PC-3 (cell line): ENCODE measurements at regions not wholly inside any gene's neighbourhood (a gene's known extent, or its start where the extent isn't known, plus 50 kb on each side); places are given as distances from the start of the nearest gene placed in this dataset.

Experiments
- ATAC-seq: fragments of 200-7000 bp; cut with Tn5 transposase; 2 replicates; pipeline ENCODE4 v1.9.1; 2020; ENCODE audit warnings: mild to moderate bottlenecking, moderate library complexity
- BruUV-seq: library from RNA; stranded (reverse); fragments of 400-500 nt; replicated peaks from 2 replicates; lab custom pipeline; 2021; lab: Mats Ljungman, UMichigan
- CTCF ChIA-PET: fragments of 300-600 bp; sonication (Branson Sonifier 250); formaldehyde crosslinking; loops from one replicate; lab custom pipeline; 2022; ENCODE audit warnings: antibody characterized with exemption; lab: Charles Lee
- POLR2A ChIA-PET: fragments of 300-600 bp; sonication (Branson Sonifier 250); formaldehyde crosslinking; loops from one replicate; lab custom pipeline; 2022; ENCODE audit warnings: antibody characterized with exemption; ENCODE audit not compliant: unreplicated experiment; lab: Charles Lee
- DNase-seq: peaks from one replicate; pipeline ENCODE4 v3.0.0-alpha.2; 2015
- H2AFZ ChIP-seq: fragments of 300-600 bp; sonication (generic); 2 replicates; pipeline ENCODE4 v1.6.0; 2016; ENCODE audit warnings: antibody characterized with exemption, low read length
- H3F3A ChIP-seq: fragments of 300-600 bp; sonication (generic); one replicate; pipeline ENCODE4 v1.6.0; 2017; ENCODE audit warnings: antibody characterized with exemption, low read length, control low read depth, mild to moderate bottlenecking; ENCODE audit not compliant: unreplicated experiment
- H3K27ac ChIP-seq: fragments of 300-600 bp; sonication (generic); 2 replicates; pipeline ENCODE4 v1.5.1; 2016; ENCODE audit warnings: mild to moderate bottlenecking, low read length
- H3K27me3 ChIP-seq: fragments of 300-600 bp; sonication (generic); 2 replicates; pipeline ENCODE4 v1.6.1; 2016; ENCODE audit warnings: low read length, mixed read lengths
- H3K36me3 ChIP-seq: fragments of 300-600 bp; sonication (generic); 2 replicates; pipeline ENCODE4 v1.6.1; 2016; ENCODE audit warnings: low read depth, mixed run types, low read length, mixed read lengths
- H3K4me1 ChIP-seq: fragments of 300-600 bp; sonication (generic); 2 replicates; pipeline ENCODE4 v1.5.1; 2016; ENCODE audit warnings: low read length; ENCODE audit not compliant: insufficient read depth
- H3K4me2 ChIP-seq: fragments of 300-600 bp; sonication (generic); 2 replicates; pipeline ENCODE4 v1.6.0; 2016; ENCODE audit warnings: low read length
- H3K4me3 ChIP-seq: fragments of 300-600 bp; sonication (generic); 2 replicates; pipeline ENCODE4 v1.5.1; 2016; ENCODE audit warnings: mild to moderate bottlenecking, low read length, mixed read lengths
- H3K79me2 ChIP-seq: fragments of 300-600 bp; sonication (generic); 2 replicates; pipeline ENCODE4 v1.6.1; 2017; ENCODE audit warnings: low read length, mixed read lengths
- H3K9ac ChIP-seq: fragments of 300-600 bp; sonication (generic); 2 replicates; pipeline ENCODE4 v1.6.0; 2016; ENCODE audit warnings: mild to moderate bottlenecking, low read length
- H3K9me2 ChIP-seq: fragments of 300-600 bp; sonication (generic); replicated peaks from 2 replicates; pipeline ENCODE4 v1.6.1; 2016; ENCODE audit warnings: mixed run types, low read length, mixed read lengths
- H3K9me3 ChIP-seq: fragments of 300-600 bp; sonication (generic); 2 replicates; pipeline ENCODE4 v1.6.1; 2016; ENCODE audit warnings: low read length, mixed read lengths
- H4K20me1 ChIP-seq: fragments of 300-600 bp; sonication (generic); 2 replicates; pipeline ENCODE4 v1.6.1; 2016; ENCODE audit warnings: low read length, mixed read lengths
- CTCF ChIP-seq: fragments of 300-600 bp; sonication (generic); conservative IDR thresholded peaks from 2 replicates; pipeline ENCODE4 v1.5.1; 2017; ENCODE audit warnings: antibody characterized with exemption, low read depth, mild to moderate bottlenecking, low read length
- EZH2 ChIP-seq: fragments of 300-600 bp; sonication (generic); IDR thresholded peaks from one replicate; pipeline ENCODE4 v1.6.1; 2017; ENCODE audit warnings: antibody characterized with exemption, mild to moderate bottlenecking, low read length; ENCODE audit not compliant: unreplicated experiment
- EZH2phosphoT487 ChIP-seq: fragments of 300-600 bp; sonication (generic); IDR thresholded peaks from 2 replicates; pipeline ENCODE4 v1.6.1; 2018; ENCODE audit warnings: mild to moderate bottlenecking, antibody characterized with exemption, low read length, borderline replicate concordance
- intact Hi-C: fragments of 100-400 bp; cut with micrococcal nuclease; formaldehyde crosslinking; loops from 2 replicates; pipeline ENCODE4 v1.9.0; 2023

DNA sequence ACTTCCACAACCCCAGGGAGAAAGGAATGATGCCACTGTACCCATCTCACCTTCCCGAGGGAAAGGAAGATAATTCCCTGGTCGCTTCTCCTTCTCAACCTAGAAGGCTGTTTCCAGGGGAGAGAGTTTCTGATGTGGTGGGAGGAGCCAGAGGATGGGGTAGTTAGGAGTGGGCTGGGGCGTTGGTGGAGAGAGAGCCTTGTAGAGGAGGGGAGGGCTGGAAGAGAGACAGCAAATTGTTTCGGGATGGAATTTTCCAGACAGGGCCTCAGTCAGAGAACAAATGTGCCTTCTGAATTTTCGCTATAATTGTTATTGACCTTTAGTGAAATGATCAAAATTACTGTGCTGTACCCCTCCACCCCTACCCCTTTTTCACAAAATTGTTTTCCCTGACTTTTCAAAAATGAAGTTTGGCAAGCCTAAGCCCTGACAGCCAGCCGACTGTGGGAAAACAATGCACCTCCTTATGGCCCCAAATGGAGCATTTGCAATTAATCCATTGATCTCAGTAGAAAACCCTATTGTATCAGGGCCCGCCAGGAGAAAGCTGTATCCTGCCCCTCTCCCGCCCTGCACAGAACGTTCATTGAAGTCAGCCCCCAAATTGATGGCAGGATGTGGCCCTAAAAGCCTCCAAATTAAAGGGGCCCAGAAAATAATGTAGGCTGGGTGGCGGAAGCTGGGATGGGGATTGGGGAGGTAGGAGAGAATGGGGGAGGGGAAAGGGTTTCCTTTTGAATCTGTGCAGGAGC is 69.1 kb upstream of the JUN start:
- Histone ChIP-seq H4K20me1 (no peaks in the 10 kb centered on the region), H3K27ac (no peak overlapping the region), H3F3A (peaks cover 13% of the 10 kb centered on the region), H3K9me2 (no peaks in the 10 kb centered on the region; the same call in 1 of the 2 replicates), H3K79me2 (no peaks in the 10 kb centered on the region), H2AFZ (no peak overlapping the region), H3K9me3 (no peaks in the 10 kb centered on the region), H3K4me3 (no peak overlapping the region), H3K27me3 (no peaks in the 10 kb centered on the region), H3K4me2 (no peak overlapping the region), H3K36me3 (no peaks in the 10 kb centered on the region), H3K4me1 (peaks cover 37% of the 10 kb centered on the region), H3K9ac (no peak overlapping the region)
- no TSS peak for BruUV-seq
- DNase-seq (no peak), ATAC-seq (no peak)
- TF ChIP-seq EZH2phosphoT487 = no peak
- no peak for TF ChIP-seq CTCF
- no peak for TF ChIP-seq EZH2
- ChIA-PET POLR2A (no interaction called here), CTCF (no interaction called here)
- intact Hi-C loops = no loop called here

DNA sequence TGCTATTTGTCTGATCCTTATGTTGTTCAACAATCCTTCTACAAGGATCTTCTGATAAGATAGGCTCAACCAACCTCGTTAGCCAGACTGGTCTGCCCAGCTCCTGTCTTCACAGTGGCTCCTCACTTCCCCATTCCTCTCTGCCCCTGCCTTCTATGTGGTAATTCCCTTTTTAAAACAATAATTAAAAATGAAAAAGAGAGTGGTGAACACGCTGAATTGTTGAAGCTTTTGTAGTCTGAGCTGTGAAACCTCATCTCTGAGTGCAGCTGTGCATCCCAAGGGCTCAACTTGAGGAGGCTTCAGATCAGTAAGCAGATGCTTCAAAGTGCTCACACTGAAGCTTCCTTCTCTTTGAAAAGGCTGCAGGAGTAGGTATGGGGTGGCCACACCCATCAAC is 70.7 kb upstream of the JUN start:
- no peaks in the 10 kb centered on the region for H3K36me3 ChIP-seq
- no peak overlapping the region for H3K4me2 ChIP-seq
- no peak for TF ChIP-seq CTCF
- no peak for TF ChIP-seq EZH2
- TF ChIP-seq EZH2phosphoT487 = no peak
- H3K4me1 ChIP-seq = peaks cover 24% of the 10 kb centered on the region
- no peaks in the 10 kb centered on the region for H3K27me3 ChIP-seq
- H2AFZ ChIP-seq = no peak overlapping the region
- DNase-seq (no peak), ATAC-seq (no peak)
- peaks cover 10% of the 10 kb centered on the region for H3F3A ChIP-seq
- no peaks in the 10 kb centered on the region for H4K20me1 ChIP-seq
- no TSS peak for BruUV-seq
- no peaks in the 10 kb centered on the region for H3K79me2 ChIP-seq
- no peak overlapping the region for H3K27ac ChIP-seq
- intact Hi-C loops = no loop called here
- ChIA-PET CTCF (no interaction called here), POLR2A (interaction anchor here (0.7 kb wide), 1 partner anchor 887 kb away, joined by 3 read pairs; no protein-coding TSS in a partner anchor)
- no peak overlapping the region for H3K4me3 ChIP-seq
- H3K9ac ChIP-seq = no peak overlapping the region
- no peaks in the 10 kb centered on the region for H3K9me3 ChIP-seq
- no peaks in the 10 kb centered on the region; the same call in 1 of the 2 replicates for H3K9me2 ChIP-seq
